CD4-positive, alpha-beta T cell treated with Interleukin-6 for 4 hours (primary cell): ENCODE measurements at regions not wholly inside any gene's neighbourhood (a gene's known extent, or its start where the extent isn't known, plus 50 kb on each side); places are given as distances from the start of the nearest gene placed in this dataset.

Experiments
- DNase-seq: peaks from one replicate; pipeline ENCODE4 v3.0.0-alpha.2; 2020; ENCODE audit warnings: mixed read lengths

GRCh38 chr11:90805172-90805571 lies 582.3 kb upstream of the CHORDC1 start:
- no peak for DNase-seq

GRCh38 chr11:90803831-90804230 lies 581.0 kb upstream of the CHORDC1 start:
- no peak for DNase-seq

GRCh38 chr11:90803366-90803765 lies 580.5 kb upstream of the CHORDC1 start:
- DNase-seq: no peak

- no peak for DNase-seq
Measured at GRCh38 chr11:90798769-90799168, 575.9 kb upstream of the CHORDC1 start.

GRCh38 chr11:90795746-90796145 lies 572.9 kb upstream of the CHORDC1 start:
- DNase-seq: no peak

GRCh38 chr11:90788961-90789360 lies 566.1 kb upstream of the CHORDC1 start:
- no peak for DNase-seq

GRCh38 chr11:90784241-90784814 lies 561.5 kb upstream of the CHORDC1 start:
- no peak for DNase-seq

- DNase-seq: no peak
Measured at GRCh38 chr11:90783111-90783510, 560.3 kb upstream of the CHORDC1 start.

GRCh38 chr11:90779098-90779497 lies 556.2 kb upstream of the CHORDC1 start:
- DNase-seq: no peak

- DNase-seq: no peak
Measured at GRCh38 chr11:90775567-90776165, 552.8 kb upstream of the CHORDC1 start.

GRCh38 chr11:90774727-90775566 lies 552.1 kb upstream of the CHORDC1 start:
- no peak for DNase-seq

- no peak for DNase-seq
Measured at GRCh38 chr11:90770007-90770406, 547.2 kb upstream of the CHORDC1 start.

GRCh38 chr11:90766121-90766520 lies 543.3 kb upstream of the CHORDC1 start:
- no peak for DNase-seq

- DNase-seq: no peak
Measured at GRCh38 chr11:90764691-90765090, 541.8 kb upstream of the CHORDC1 start.

- no peak for DNase-seq
Measured at GRCh38 chr11:90757849-90758494, 535.1 kb upstream of the CHORDC1 start.

- no peak for DNase-seq
Measured at GRCh38 chr11:90756617-90757016, 533.8 kb upstream of the CHORDC1 start.

- DNase-seq: no peak
Measured at GRCh38 chr11:90753546-90753945, 530.7 kb upstream of the CHORDC1 start.

GRCh38 chr11:90747057-90747456 lies 524.2 kb upstream of the CHORDC1 start:
- no peak for DNase-seq

GRCh38 chr11:90744169-90744568 lies 521.3 kb upstream of the CHORDC1 start:
- no peak for DNase-seq

GRCh38 chr11:90738799-90739198 lies 516.0 kb upstream of the CHORDC1 start:
- DNase-seq: no peak

- no peak for DNase-seq
Measured at GRCh38 chr11:90737444-90738050, 514.7 kb upstream of the CHORDC1 start.

- no peak for DNase-seq
Measured at GRCh38 chr11:90732486-90732885, 509.6 kb upstream of the CHORDC1 start.

GRCh38 chr11:90723475-90723874 lies 500.6 kb upstream of the CHORDC1 start:
- no peak for DNase-seq
